Uterus (tissue), 2 donors: ENCODE measurements at regions not wholly inside any gene's neighbourhood (a gene's known extent, or its start where the extent isn't known, plus 50 kb on each side); places are given as distances from the start of the nearest gene placed in this dataset.

Experiments used
- CTCF ChIP-seq, 4 experiments: fragments of 200-600 bp in 2 of 4; fragments of 450-650 bp in 2 of 4; sonication (generic) in 2 of 4; IDR thresholded peaks; one replicate each; pipeline ENCODE4 v1.5.1; 2016 to 2019; ENCODE audit warnings: antibody characterized with exemption in 4 of 4, mild to moderate bottlenecking in 2 of 4, moderate library complexity in 1 of 4
- POLR2A ChIP-seq, 2 donors: fragments of 450-650 bp; IDR thresholded peaks; one replicate each; pipeline ENCODE4 v1.6.1; 2016; ENCODE audit warnings: antibody characterized with exemption in 2 of 2, mild to moderate bottlenecking in 1 of 2, moderate library complexity in 1 of 2

- TF ChIP-seq CTCF (IDR thresholded peaks at IDR 0.05): no peak
- TF ChIP-seq POLR2A (IDR thresholded peaks at IDR 0.05): no peak
These were observed 142.7 kb upstream of the IGF1R start for GRCh38 chr15:98505611-98506031.
